NCI-H748 (cell line): ENCODE measurements at regions not wholly inside any gene's neighbourhood (a gene's known extent, or its start where the extent isn't known, plus 50 kb on each side); places are given as distances from the start of the nearest gene placed in this dataset.
A peak's percentile ranks its signal among the peaks of the same experiment; 100 is the strongest.
"Not testable (repeated sequence)": the region's sequence is repeated elsewhere in the genome, so short reads cannot be mapped to it uniquely, and the experiment has no call there.

ENCODE experiments used
- DNase-seq: peaks from one replicate; lab custom pipeline; 2025; ENCODE audit not compliant: unreplicated experiment; lab: John Stamatoyannopoulos, UW

GRCh38 chrX:121169099-121170035 lies 122.0 kb downstream of the GLUD2 start:
- no peak for DNase-seq

- no peak for DNase-seq
These were observed 125.3 kb downstream of the GLUD2 start for GRCh38 chrX:121172703-121173102.

DNA sequence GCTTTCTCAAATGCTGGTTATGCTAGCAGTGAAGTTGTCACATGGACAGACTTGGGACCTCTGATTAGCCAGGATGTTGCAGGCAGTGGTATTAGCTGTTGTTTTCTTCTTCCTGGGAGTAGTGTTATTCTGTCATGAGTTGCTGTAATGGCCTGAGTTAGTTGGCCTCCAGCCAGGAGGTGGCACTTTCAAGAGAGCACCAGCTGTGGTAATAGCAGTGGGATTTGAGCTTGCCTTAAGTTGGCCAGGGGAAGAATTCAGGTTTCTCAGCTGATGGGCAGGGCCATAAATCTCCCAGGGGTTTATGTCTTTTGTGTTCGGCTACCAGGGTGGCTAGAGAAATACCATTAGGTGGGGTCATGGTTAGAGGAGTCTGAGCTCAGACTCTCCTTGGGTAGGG lies 132.6 kb downstream of the GLUD2 start:
- peak; percentile 53 for DNase-seq

DNA sequence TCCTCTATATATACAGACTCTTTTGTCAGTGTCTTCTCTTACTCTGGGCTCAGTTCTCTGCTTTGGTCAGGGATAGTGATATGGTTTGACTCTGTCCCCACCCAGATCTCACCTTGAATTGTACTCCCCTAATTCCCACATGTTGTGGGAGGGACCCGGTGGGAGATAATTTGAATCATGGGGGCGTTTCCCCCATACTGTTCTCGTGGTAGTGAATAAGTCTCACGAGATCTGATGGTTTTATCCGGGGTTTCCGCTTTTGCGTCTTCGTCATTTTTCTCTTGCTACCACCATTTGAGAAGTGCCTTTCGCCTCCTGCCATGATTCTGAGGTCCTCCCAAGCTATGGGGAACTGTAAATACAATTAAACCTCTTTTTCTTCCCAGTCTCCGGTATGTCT lies 144.4 kb downstream of the GLUD2 start:
- peak; percentile 59 for DNase-seq

- DNase-seq, result no peak
These were observed 148.3 kb downstream of the GLUD2 start for GRCh38 chrX:121195719-121196118.

DNA sequence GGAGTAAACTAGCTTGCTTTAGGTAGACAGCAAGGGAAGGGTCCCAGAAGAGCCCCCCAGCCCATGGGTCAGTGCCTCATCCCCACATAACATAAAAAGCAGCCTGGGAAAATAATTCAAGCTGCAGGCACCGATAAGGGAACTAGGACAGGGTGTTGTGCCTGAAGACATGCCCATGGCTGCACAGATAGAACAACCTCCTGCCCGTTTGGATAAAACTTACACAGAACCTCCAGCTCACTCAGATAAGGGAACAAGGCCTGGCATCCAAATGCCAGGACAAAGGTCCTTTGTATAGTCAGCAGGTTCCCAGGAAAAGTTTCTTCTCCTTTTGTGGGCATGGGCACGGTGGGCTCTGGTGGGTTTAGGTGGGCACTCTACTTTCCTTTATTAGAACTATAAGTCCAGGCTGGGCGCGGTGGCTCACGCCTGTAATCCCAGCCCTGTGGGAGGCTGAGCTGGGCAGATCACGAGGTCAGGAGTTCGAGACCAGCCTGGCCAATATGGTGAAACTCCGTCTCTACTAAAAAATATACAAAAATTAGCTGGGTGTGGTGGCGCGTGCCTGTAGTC lies 149.5 kb downstream of the GLUD2 start:
- DNase-seq, result not testable (repeated sequence)

- no peak for DNase-seq
These were observed 161.2 kb downstream of the GLUD2 start for GRCh38 chrX:121208563-121208962.

GRCh38 chrX:121216641-121217374 lies 169.4 kb downstream of the GLUD2 start:
- DNase-seq, result peak; percentile 55

GRCh38 chrX:121221322-121221977 lies 174.0 kb downstream of the GLUD2 start:
- DNase-seq, result no peak

- no peak for DNase-seq
These were observed 180.5 kb downstream of the GLUD2 start for GRCh38 chrX:121227888-121228287.

DNA sequence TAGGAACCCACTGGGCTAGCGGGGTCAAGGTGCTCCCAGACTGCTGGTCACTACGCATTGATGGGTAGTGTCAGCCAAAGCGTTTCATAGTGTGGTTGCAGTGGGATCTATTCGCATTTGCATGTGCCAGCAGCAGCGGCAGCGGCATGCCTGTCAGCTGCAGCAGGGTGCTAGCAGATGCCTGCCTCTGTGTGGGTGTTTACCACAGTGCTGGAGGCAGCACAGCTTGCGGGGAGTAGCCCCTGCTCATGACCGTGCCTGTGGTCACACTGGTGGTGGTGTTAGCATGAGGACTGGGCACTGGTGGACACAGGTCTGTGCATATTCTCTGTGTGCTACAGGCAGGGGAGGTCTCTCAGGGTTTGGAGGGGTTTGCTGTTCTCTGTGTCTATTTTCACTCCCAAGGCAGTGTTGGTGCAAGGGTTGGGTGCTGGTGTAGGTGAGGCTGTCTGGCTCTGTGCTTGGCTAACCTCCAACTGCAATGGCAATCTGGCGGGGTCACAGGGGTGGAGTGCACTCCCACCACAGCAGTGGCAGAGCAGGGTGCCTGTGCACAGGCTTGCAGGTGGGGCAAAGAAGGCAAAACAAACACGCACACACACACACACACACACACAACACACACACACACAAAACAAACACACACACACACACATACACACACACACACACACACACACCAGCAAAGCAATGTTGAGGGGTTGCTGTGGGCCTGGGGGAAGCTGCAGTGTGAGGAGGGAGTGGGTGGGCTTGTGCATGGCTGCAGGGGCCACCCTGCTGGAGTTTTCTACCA lies 184.4 kb downstream of the GLUD2 start:
- no peak for DNase-seq

GRCh38 chrX:121236040-121236439 lies 188.6 kb downstream of the GLUD2 start:
- DNase-seq, result no peak

DNA sequence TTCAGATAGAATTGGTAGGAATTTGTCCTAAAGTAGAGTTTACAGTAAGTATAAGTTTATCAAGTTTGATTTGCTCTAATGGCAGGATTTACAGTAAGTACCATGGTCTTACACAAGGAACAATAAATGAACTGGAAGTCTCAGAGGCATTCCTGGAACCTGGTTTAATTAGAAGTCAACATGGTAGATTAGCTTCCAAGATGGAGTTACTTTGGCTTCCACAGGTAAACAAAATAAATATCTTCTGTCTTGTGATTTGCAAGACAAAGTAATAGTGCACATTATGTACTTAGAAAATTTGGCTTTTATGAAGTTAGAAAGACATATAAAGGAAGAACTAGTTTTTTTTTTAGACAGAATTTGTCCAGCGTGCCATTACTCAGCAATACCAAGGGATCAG lies 190.7 kb downstream of the GLUD2 start:
- DNase-seq, result no peak

DNA sequence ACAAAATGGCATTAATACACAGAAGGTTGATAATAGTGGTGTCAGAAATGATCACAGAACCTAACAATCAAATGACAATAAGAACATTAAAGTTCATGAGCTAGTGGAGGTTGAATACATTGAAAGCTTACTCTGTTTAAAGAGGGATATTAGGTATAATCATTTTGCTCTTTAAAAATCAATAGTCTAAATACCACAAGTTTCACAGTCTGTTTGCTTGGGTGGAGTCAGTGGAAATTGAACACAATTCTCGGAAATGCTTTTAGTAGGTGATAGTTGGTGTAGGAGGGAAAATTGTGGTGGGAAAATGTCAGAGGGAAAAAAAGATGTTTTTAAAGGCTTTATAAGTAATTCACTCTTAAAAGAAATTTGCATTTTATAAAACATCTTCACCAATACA lies 197.1 kb downstream of the GLUD2 start:
- DNase-seq, result no peak

- DNase-seq, result no peak
These were observed 198.4 kb downstream of the GLUD2 start for GRCh38 chrX:121245763-121246162.

DNA sequence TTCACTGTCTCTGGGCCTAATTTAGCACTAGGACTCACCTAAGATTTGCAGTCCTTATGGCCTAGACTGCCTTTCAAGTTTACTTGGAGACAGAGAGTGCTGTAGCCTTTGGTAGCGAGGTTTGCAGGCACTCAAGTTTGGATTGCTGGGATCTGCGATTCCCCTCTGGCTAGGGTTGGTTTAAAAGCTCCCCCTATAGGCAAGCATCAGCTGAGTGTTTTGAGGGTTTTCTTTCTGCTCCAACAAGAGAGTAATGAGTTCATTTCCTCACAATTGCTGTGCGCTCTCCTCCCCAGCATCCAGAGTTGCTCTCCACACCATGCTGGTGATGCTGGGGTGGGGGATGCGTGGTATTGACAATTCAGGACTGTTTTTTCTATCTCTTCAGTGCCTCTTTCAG lies 206.9 kb downstream of the GLUD2 start:
- DNase-seq, result peak; percentile 30

GRCh38 chrX:121256647-121257046 lies 209.2 kb downstream of the GLUD2 start:
- DNase-seq, result no peak

GRCh38 chrX:121258545-121258944 lies 211.1 kb downstream of the GLUD2 start:
- DNase-seq, result no peak

DNA sequence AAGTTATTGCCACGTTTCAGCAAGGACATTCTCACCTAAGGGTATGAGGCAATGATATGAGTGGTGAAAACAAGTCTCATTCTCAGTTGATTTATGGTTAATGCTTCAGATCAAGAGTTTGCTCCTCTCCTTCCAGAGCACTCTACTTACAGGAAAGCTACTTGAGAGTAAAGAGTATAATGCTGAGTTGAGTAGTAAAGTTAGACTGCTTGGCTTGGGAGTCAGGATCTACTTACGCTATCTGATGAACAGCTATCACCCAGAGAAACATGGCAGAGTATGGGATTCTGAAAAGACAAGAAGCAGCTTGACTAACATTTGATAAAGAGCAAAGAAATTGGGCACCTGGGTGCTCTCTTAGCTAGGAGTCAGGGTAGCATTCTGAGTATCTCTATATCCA lies 211.8 kb downstream of the GLUD2 start:
- DNase-seq, result no peak

GRCh38 chrX:121260596-121261240 lies 213.3 kb downstream of the GLUD2 start:
- DNase-seq, result no peak
